Activated gamma-delta T cell treated with anti-CD3 and anti-CD28 coated beads, Interleukin-2, amount 50 U/mL, for 16 hours (primary cell): ENCODE measurements at regions not wholly inside any gene's neighbourhood (a gene's known extent, or its start where the extent isn't known, plus 50 kb on each side); places are given as distances from the start of the nearest gene placed in this dataset.

Experiments used
- DNase-seq: peaks from one replicate; pipeline ENCODE4 v3.0.0-alpha.2; 2020; ENCODE audit warnings: low read depth

DNA sequence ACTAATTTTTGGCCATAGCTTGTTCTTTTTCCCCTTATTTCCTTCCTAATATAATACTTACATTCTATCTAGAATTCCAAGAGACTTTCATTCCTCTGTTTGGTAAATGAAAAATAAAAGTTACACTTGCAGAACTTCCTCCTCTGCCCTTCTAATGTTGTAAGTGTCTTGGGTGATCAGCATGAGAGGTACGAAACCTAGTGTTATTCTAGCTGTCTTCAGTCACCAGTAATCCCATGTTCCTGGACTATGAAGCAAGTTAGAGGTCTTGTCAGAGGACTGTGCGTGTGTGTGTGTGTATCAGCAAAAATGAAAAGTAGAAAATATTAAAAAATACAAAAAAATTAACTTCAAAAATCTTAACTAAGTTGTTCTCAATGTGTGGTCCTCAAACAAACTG is 307.0 kb downstream of the SPRY2 start:
- no peak for DNase-seq

GRCh38 chr13:80033286-80033685 is 307.6 kb downstream of the SPRY2 start:
- no peak for DNase-seq

GRCh38 chr13:80030491-80030890 is 310.4 kb downstream of the SPRY2 start:
- DNase-seq: no peak

DNA sequence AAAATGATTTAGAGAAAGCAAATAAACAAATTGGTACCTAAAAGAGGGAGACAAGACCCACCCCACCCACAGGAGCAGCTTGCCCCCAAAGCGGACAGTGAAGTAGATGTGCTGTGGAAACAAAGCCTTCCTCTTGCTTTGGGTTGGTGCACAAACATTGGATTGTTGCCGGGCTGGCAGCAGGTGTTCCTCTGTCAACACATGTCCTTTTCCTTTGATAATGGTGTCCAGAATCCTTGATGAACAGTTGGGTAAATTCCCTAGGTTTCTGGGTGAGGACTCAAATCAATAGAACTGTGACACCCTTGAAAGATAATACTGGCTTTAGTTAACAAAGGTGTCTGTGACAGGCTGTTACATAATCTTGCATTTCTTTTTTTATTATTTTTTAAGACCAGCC is 311.8 kb downstream of the SPRY2 start:
- DNase-seq: no peak

GRCh38 chr13:80022146-80022545 is 318.8 kb downstream of the SPRY2 start:
- DNase-seq: no peak

DNA sequence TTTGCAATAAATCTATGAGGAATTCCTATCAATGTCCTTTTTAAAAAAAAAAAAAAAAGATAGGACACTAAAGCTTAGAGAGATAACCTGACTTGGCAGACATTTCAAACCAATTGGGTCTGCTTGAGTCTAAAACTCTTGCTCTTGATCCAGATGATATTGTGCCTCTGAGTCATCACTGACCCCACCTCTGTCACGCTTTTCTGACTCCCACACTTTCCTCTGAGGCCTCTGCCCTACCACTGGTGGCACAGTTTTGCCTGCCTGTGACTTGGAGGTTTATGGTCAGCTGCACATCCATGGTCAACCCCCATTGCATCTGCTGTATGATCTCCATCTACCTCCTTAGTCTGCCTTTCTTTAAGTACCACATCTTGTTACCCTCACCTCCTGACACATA is 328.7 kb downstream of the SPRY2 start:
- no peak for DNase-seq

DNA sequence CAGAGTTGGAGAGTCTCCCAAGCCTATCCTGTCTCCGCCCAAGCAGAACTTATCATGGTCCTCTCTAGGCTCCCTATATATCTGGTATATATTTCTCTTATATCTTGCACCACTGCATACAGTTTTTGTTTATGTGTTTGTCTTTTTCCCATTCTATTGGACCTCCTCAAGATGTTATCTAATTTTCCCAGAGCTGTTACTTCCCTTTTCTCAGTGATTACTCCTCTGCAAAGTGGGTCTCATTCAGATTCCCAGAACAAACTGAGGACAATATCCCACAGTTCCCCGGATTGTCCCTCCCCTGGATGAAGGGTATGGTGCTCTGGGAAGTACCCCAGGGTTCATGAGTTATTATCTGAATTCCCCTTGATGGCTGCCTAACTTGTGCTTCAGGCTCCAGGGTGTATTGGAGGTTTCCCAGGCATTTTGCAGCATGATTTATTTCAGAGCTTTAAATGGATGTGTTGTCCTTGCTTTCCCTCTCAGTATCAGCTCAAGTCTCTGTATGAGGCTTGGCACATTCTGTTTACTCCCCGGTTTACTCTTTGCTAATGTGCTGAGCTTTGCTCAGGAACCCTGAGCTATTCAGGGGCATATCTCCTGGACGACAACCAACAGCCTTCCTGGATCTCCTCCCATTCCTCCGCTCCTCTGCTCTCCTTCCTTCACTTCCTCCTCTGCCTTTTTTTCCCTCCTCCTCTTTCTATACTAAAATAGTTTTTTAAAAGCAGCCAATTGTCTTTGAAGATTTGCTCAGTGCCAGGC is 329.3 kb downstream of the SPRY2 start:
- no peak for DNase-seq

GRCh38 chr13:80010846-80011245 is 330.1 kb downstream of the SPRY2 start:
- DNase-seq: no peak

DNA sequence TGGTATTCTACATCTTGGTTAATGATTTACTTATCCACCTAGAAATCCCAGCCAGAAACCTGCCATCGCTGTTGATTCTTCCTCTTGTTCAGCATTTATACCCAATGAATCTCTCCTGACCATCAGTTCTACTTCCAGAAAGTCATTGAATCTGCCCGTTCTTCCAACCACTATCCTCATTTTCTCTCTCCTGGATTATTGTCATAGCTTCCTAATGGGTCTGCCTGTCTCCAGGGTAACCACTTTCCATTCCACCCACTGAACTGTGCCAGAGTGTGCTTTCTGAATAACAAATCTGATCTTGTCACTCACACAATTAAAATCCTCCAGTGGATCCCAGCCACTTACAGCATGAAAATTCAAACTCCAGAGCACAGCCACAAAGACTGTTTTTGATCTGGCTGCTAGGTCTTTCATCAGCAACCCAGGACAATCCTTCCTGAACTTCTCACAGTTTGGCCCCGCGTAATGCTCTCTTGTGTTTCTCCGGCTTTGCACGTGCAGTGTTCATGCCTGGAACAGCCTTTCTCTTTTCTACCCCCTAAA is 330.6 kb downstream of the SPRY2 start:
- no peak for DNase-seq

GRCh38 chr13:80009760-80010159 is 331.2 kb downstream of the SPRY2 start:
- DNase-seq: no peak

DNA sequence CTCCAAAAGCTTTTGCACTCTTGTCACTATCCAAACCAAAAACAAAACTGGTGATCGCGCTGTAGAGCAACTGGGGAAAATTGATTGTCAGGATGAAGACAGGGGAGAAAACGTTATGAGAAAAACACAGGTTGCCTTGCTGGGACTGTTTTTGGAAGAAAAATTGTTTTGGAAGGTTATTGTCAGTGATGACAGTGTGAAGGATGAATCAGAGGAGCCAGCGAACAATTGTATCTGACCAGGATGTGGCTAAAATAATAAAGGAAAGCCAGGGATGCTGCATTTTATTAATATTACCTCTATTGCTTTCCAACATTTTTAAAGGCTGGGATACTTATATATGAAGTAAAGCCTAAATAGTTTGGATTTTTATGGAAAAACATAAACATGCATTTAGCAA is 334.0 kb downstream of the SPRY2 start:
- DNase-seq: no peak

- DNase-seq: no peak
Measured at GRCh38 chr13:80001510-80001842, 339.4 kb downstream of the SPRY2 start.

DNA sequence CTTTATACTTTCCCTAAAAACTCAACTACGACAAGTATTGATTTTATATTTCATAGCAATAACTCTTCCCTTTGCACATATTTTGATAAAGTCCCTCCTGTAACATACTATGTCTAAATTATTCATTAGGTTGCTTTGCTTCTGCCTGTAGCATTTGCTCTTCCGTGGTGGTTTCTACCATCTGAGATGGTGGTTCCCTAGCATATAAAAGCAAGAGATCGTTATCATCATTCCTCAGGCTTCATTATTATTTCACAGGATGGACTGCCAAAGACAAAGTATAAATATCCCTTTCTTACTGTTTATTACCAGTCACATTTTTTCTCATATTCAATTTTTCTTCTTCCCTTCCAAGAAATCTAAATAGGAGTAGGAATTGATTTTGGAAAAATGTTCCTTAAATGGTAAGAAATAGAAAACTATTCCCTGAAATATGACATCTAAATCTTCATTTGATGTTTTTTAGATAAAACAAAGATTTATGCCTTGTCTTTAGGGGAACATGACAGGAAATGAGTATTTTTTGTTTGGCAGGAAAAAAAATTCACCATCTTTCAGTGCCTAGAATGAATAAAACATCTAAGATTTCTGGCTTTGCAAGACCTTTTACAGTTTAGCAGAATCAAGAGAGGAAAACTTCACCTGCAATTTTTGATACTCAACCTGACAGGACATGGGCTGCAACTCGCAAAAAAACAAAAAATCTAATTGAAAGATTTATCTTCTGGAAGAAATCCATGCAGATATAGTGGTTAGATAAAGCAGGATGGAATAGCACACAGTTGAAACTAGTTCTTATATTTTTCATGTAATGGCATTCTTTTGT is 340.0 kb downstream of the SPRY2 start:
- no peak for DNase-seq

- no peak for DNase-seq
Measured at GRCh38 chr13:79999601-80000000, 341.3 kb downstream of the SPRY2 start.

DNA sequence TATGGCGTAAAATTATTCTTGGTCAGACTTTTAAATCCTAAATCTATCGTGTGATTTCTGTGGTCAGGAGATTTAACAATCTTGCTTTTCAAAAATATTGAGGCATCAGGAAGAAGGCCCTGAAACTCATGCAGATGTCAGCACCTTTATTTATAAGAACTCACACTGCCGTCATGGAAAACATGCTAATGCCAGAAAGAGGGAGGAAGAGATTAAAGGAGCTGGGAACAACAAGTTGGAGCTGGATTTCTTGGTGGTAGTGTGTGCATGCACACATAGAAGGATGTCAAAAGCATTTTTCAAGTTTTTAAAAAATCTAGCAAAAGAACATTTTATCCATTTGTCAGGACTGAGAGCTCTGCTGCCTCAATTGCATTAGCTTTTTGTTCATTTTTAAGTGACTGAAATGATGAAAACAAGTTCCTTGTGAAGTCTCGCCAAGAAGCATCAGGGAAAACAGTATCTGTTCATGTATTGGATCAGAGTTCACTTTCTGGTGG is 342.5 kb downstream of the SPRY2 start:
- DNase-seq: no peak

- no peak for DNase-seq
Measured at GRCh38 chr13:79997244-79997643, 343.7 kb downstream of the SPRY2 start.

DNA sequence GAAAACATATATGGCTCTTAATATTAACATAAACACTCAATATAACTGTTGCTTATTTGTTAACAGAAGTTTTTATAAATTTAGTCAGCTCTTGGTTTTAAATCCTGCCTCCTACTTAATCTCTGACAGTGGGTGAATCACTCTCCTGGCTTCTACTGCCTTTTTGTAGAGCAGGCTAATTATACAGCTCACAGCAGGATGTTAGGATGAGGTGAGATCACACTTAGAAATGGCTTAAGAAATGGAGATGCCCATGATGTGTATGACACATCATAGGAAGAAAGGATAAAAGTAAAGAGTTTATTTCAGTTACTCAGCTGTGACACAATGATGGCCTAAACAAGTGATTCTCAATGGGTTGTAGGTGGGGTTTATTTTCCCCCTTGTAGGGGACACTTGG is 345.6 kb downstream of the SPRY2 start:
- no peak for DNase-seq

DNA sequence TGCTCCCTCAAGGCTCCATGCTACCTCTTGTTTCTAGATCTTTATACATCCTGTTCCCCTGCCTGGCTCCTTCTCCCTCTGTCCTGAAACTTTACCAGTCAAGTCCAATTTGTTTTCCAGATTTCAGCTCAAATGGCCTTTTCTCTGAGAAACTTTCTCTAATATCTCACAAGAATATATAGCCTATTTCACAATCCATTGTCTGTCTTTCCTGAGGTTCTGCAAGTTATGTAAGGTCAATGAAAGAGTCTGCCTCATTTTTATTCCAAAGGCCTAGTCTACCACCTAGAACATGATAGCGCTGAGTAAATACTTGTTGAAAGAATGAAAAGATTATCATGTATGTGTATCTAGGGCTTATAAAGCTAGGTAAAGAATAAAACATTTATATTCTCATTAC is 348.8 kb downstream of the SPRY2 start:
- DNase-seq: no peak

DNA sequence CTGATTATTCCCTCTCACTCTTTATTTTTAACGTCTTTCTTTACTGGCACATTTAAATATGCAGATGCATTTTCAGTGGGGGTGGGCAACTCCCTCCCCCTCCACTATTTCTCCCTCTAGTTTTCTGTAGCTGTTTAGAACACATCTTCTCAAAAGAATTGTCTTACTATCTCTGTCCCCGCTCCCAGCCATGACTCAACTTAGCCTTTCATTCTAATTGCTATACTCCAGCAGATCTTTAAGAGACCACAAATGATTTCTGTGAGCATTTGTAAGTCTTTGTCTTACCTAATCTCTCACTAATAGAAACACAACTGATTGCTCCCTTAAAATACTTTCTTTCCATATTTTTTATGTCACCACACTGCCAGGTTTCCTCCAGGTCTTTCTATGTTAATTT is 350.9 kb downstream of the SPRY2 start:
- DNase-seq: no peak

- DNase-seq: no peak
Measured at GRCh38 chr13:79989217-79989661, 351.7 kb downstream of the SPRY2 start.

DNA sequence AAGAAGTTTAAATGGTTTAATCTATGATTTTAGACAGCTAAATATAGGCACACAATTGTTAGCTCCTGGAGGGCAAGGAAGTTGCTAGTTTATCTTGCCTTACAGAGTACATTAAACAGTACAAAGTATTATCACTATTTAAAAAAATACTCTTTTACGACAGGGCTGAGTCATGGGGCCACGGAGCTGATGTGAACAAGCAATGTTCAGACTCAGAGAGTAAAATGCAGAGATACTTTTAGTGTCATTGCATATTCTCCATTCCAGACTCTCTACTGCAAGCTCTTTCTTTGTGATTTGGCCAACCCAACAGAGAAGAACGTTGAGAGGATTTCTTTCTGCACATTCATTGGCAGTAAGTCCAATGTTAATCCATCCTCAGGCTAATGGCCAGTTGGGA is 352.4 kb downstream of the SPRY2 start:
- no peak for DNase-seq

GRCh38 chr13:79987761-79988160 is 353.2 kb downstream of the SPRY2 start:
- DNase-seq: no peak

DNA sequence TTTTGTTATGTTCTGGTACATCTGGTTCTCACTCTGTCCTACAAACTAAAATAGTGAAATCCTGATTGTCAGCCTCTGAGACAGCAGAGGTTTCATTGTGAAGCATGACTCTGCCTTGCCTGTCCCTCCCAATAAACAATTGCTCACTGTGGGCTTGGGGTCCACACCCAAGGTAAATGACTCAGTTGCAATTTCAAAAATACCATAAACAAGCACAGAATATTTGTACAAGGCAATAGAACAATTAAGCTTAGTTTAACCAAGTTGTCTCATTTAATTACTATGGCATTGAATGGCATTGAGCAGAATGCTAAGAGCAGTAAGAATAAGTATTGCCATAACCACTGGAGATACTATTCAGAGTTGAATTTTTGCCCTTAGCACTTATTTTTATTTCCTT is 353.6 kb downstream of the SPRY2 start:
- no peak for DNase-seq
